ENCODE measurements at regions not wholly inside any gene's neighbourhood (a gene's known extent, or its start where the extent isn't known, plus 50 kb on each side); places are given as distances from the start of the nearest gene placed in this dataset.

GRCh38 chr21:45351526-45352275 lies 53.3 kb upstream of the COL18A1 start:
- Histone ChIP-seq H3K4me3 (no peak overlapping the region), H3K27ac (no peak overlapping the region), H3K36me3 (no peaks in the 10 kb centered on the region), H3K27me3 (no peaks in the 10 kb centered on the region; the same call in 1 of the 2 replicates), H3K9me3 (replicated peaks) (no peaks in the 10 kb centered on the region), H3K4me1 (peaks cover 6% of the 10 kb centered on the region)
- no peak for DNase-seq

GRCh38 chr21:45352621-45353139 lies 52.3 kb upstream of the COL18A1 start:
- no peak for DNase-seq
- Histone ChIP-seq H3K27me3 (peaks cover 4% of the 10 kb centered on the region; the same call in 1 of the 2 replicates), H3K27ac (no peak overlapping the region), H3K4me1 (peaks cover 6% of the 10 kb centered on the region), H3K4me3 (no peak overlapping the region), H3K36me3 (no peaks in the 10 kb centered on the region), H3K9me3 (replicated peaks) (no peaks in the 10 kb centered on the region)

DNA sequence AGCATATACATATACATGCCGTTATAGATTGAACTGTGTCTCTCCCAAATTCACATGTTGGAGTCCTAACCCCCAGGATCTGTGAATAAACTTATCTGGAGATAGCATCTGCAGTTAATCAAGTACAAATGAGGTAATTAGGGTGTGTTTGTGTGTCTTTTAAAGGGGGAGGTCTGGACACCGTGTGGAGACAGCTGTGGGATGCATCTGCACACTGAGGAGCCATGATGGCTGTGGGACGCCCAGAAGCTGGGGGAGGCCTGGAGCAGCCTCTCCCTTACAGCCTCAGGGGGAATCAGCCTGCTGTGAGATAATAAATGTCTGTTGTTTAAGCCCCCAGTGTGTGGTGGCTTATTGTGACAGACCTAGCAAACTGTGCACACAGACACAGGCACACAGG lies 51.8 kb upstream of the COL18A1 start:
- Histone ChIP-seq H3K9me3 (replicated peaks) (no peaks in the 10 kb centered on the region), H3K27ac (no peak overlapping the region), H3K4me1 (peaks cover 6% of the 10 kb centered on the region), H3K36me3 (no peaks in the 10 kb centered on the region), H3K27me3 (peaks cover 5% of the 10 kb centered on the region; the same call in 1 of the 2 replicates), H3K4me3 (no peak overlapping the region)
- peak; percentile 47 to 59 for DNase-seq

DNA sequence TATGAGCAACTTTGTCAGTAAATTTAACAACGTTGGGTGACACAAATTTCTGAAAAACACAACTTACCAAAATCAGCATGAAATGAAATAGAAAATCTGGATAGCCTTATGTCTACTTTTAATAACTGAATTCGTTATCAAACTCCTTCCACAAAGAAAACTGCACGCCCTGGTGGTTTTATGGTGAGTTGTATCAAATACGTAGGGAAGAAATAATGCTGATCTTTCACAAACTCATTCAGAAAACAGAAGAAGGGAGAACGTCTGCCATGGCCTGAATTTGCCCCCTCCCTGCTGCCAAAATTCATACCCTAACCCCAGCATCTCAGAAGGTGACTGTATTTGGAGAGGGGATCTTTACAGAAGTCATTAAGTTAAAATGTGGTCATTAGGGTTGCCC lies 50.0 kb upstream of the COL18A1 start:
- DNase-seq = no peak
- peaks cover 6% of the 10 kb centered on the region for H3K4me1 ChIP-seq
- H3K36me3 ChIP-seq = no peaks in the 10 kb centered on the region
- peaks cover 5% of the 10 kb centered on the region; the same call in 1 of the 2 replicates for H3K27me3 ChIP-seq
- H3K9me3 ChIP-seq (replicated peaks) = no peaks in the 10 kb centered on the region
- no peak overlapping the region for H3K27ac ChIP-seq
- no peak overlapping the region for H3K4me3 ChIP-seq

Measured in SJCRH30 (cell line).